Ishikawa (cell line): ENCODE measurements at regions not wholly inside any gene's neighbourhood (a gene's known extent, or its start where the extent isn't known, plus 50 kb on each side); places are given as distances from the start of the nearest gene placed in this dataset.

Experiments used
- CEBPB ChIP-seq: IDR thresholded peaks from 2 replicates; pipeline ENCODE4 v1.6.1; 2012
- CREB1 ChIP-seq: IDR thresholded peaks from 2 replicates; pipeline ENCODE4 v1.6.1; 2012; ENCODE audit warnings: low read depth
- EGR1 ChIP-seq: IDR thresholded peaks from 2 replicates; pipeline ENCODE4 v1.6.1; 2012
- EP300 ChIP-seq: IDR thresholded peaks from 2 replicates; pipeline ENCODE4 v1.6.1; 2012; ENCODE audit warnings: borderline replicate concordance
- FOXM1 ChIP-seq: IDR thresholded peaks from 2 replicates; pipeline ENCODE4 v1.6.1; 2012; ENCODE audit warnings: low read depth, borderline replicate concordance
- MAX ChIP-seq: IDR thresholded peaks from 2 replicates; pipeline ENCODE4 v1.6.1; 2012
- NFIC ChIP-seq: IDR thresholded peaks from 2 replicates; pipeline ENCODE4 v1.6.1; 2012
- RAD21 ChIP-seq: IDR thresholded peaks from 2 replicates; pipeline ENCODE4 v1.6.1; 2012; ENCODE audit warnings: low read depth
- REST ChIP-seq: IDR thresholded peaks from 2 replicates; pipeline ENCODE4 v1.6.1; 2012; ENCODE audit warnings: low read depth, mild to moderate bottlenecking
- TAF1 ChIP-seq: IDR thresholded peaks from 2 replicates; pipeline ENCODE4 v1.6.1; 2012; ENCODE audit warnings: low read depth, mild to moderate bottlenecking
- TCF12 ChIP-seq: IDR thresholded peaks from 2 replicates; pipeline ENCODE4 v1.6.1; 2012; ENCODE audit warnings: low read depth
- TEAD4 ChIP-seq: IDR thresholded peaks from 2 replicates; pipeline ENCODE4 v1.6.1; 2012
- USF1 ChIP-seq: IDR thresholded peaks from 2 replicates; pipeline ENCODE4 v1.6.1; 2012
- YY1 ChIP-seq: IDR thresholded peaks from 2 replicates; pipeline ENCODE4 v1.6.1; 2012; ENCODE audit warnings: low read depth
- ZBTB7A ChIP-seq: IDR thresholded peaks from 2 replicates; pipeline ENCODE4 v1.6.1; 2012; ENCODE audit warnings: low read depth

- no peak for TF ChIP-seq TAF1
- TF ChIP-seq CEBPB, result no peak
- TF ChIP-seq REST, result no peak
- TF ChIP-seq USF1, result no peak
- no peak for TF ChIP-seq CREB1
- no peak for TF ChIP-seq EGR1
- TF ChIP-seq RAD21, result no peak
- no peak for TF ChIP-seq TCF12
- TF ChIP-seq EP300, result no peak
- TF ChIP-seq YY1, result no peak
- TF ChIP-seq FOXM1, result no peak
- no peak for TF ChIP-seq TEAD4
- TF ChIP-seq NFIC, result no peak
Observed at GRCh38 chr2:173797586-173798263, 167.4 kb downstream of the SP3 start.

- TF ChIP-seq USF1 (no peak), ZBTB7A (no peak), YY1 (no peak), TCF12 (no peak), FOXM1 (no peak), CREB1 (no peak), EGR1 (no peak), TAF1 (no peak), MAX (no peak), EP300 (no peak), CEBPB (no peak), RAD21 (no peak), TEAD4 (no peak), REST (no peak), NFIC (no peak)
Observed at GRCh38 chr2:173802518-173802917, 162.7 kb downstream of the SP3 start.

GRCh38 chr2:173803449-173803848 is 161.7 kb downstream of the SP3 start:
- TF ChIP-seq RAD21, result no peak
- TF ChIP-seq TEAD4, result no peak
- TF ChIP-seq YY1, result no peak
- no peak for TF ChIP-seq FOXM1
- TF ChIP-seq TCF12, result no peak
- no peak for TF ChIP-seq ZBTB7A
- no peak for TF ChIP-seq REST
- TF ChIP-seq MAX, result no peak
- no peak for TF ChIP-seq EGR1
- TF ChIP-seq USF1, result no peak
- no peak for TF ChIP-seq TAF1
- no peak for TF ChIP-seq CREB1
- no peak for TF ChIP-seq CEBPB
- TF ChIP-seq NFIC, result no peak
- no peak for TF ChIP-seq EP300

- TF ChIP-seq USF1, result no peak
- no peak for TF ChIP-seq EP300
- TF ChIP-seq TEAD4, result no peak
- TF ChIP-seq EGR1, result no peak
- no peak for TF ChIP-seq YY1
- TF ChIP-seq REST, result no peak
- TF ChIP-seq TAF1, result no peak
- TF ChIP-seq NFIC, result no peak
- no peak for TF ChIP-seq RAD21
Observed at GRCh38 chr2:173806761-173807160, 158.4 kb downstream of the SP3 start.
